ENCODE measurements at regions not wholly inside any gene's neighbourhood (a gene's known extent, or its start where the extent isn't known, plus 50 kb on each side); places are given as distances from the start of the nearest gene placed in this dataset.

GRCh38 chr6:166688901-166689300 lies 61.9 kb upstream of the RPS6KA2 start:
- TF ChIP-seq CTCF (IDR thresholded peaks at IDR 0.05 in 8 of 11, conservative IDR thresholded peaks at IDR 0.05 in 3 of 11) (no peak), POLR2A (IDR thresholded peaks at IDR 0.05) (no peak), POLR2AphosphoS5 (IDR thresholded peaks at IDR 0.05) (no peak)
- intact Hi-C loops (cut with DNase I; ENCODE audit: low total_unique reads) = no loop called here
- H3K4me3 ChIP-seq = no peak overlapping the region
- H3K27ac ChIP-seq = no peak overlapping the region
- no peak for DNase-seq
- H3K36me3 ChIP-seq = no peaks in the 10 kb centered on the region
- H3K27me3 ChIP-seq (replicated peaks in 1 of 7) = no peaks in the 10 kb centered on the region
- WGBS, 5 donors = 86 to 96% (median 91%) methylated on average over 9 of the region's 9 CpGs
- H3K4me1 ChIP-seq = peaks cover 0 to 12% (median 0%) of the 10 kb centered on the region in 6 donors
- H3K9me3 ChIP-seq = no peaks in the 10 kb centered on the region

GRCh38 chr6:166687879-166688205 lies 60.8 kb upstream of the RPS6KA2 start:
- H3K27me3 ChIP-seq (replicated peaks in 1 of 7) = no peaks in the 10 kb centered on the region
- H3K4me3 ChIP-seq = no peak overlapping the region
- peaks cover 0 to 12% (median 0%) of the 10 kb centered on the region in 6 donors for H3K4me1 ChIP-seq
- TF ChIP-seq CTCF (IDR thresholded peaks at IDR 0.05 in 8 of 11, conservative IDR thresholded peaks at IDR 0.05 in 3 of 11) (no peak), POLR2AphosphoS5 (IDR thresholded peaks at IDR 0.05) (no peak), POLR2A (IDR thresholded peaks at IDR 0.05) (no peak)
- no peaks in the 10 kb centered on the region for H3K36me3 ChIP-seq
- DNase-seq = no peak
- 73 to 88% (median 78%) methylated on average over 6 of the region's 6 CpGs for WGBS, 5 donors
- H3K27ac ChIP-seq = no peak overlapping the region
- no peaks in the 10 kb centered on the region for H3K9me3 ChIP-seq
- intact Hi-C loops (cut with DNase I; ENCODE audit: low total_unique reads) = no loop called here

- Histone ChIP-seq H3K27me3 (replicated peaks in 1 of 7) (no peaks in the 10 kb centered on the region), H3K4me3 (no peak overlapping the region), H3K27ac (no peak overlapping the region), H3K9me3 (no peaks in the 10 kb centered on the region), H3K36me3 (no peaks in the 10 kb centered on the region), H3K4me1 (peaks cover 0 to 12% (median 0%) of the 10 kb centered on the region in 6 donors)
- intact Hi-C loops (cut with DNase I; ENCODE audit: low total_unique reads) = no loop called here
- 80 to 89% (median 84%) methylated on average over 21 of the region's 21 CpGs for WGBS, 5 donors
- DNase-seq = no peak
- no peak for TF ChIP-seq CTCF (IDR thresholded peaks at IDR 0.05 in 8 of 11, conservative IDR thresholded peaks at IDR 0.05 in 3 of 11)
- TF ChIP-seq POLR2A (IDR thresholded peaks at IDR 0.05) = no peak
- TF ChIP-seq POLR2AphosphoS5 (IDR thresholded peaks at IDR 0.05) = no peak
Measured at GRCh38 chr6:166687070-166687878, 60.2 kb upstream of the RPS6KA2 start.

GRCh38 chr6:166686317-166686716 lies 59.3 kb upstream of the RPS6KA2 start:
- no peak for DNase-seq
- Histone ChIP-seq H3K4me1 (peaks cover 0 to 5% (median 0%) of the 10 kb centered on the region in 6 donors), H3K4me3 (no peak overlapping the region), H3K36me3 (no peaks in the 10 kb centered on the region), H3K27me3 (replicated peaks in 1 of 7) (no peaks in the 10 kb centered on the region), H3K9me3 (no peaks in the 10 kb centered on the region), H3K27ac (no peak overlapping the region)
- intact Hi-C loops (cut with DNase I; ENCODE audit: low total_unique reads) = no loop called here
- TF ChIP-seq CTCF (IDR thresholded peaks at IDR 0.05 in 8 of 11, conservative IDR thresholded peaks at IDR 0.05 in 3 of 11) = no peak
- 66 to 90% (median 79%) methylated on average over 2 of the region's 2 CpGs for WGBS, 5 donors

All from spleen (tissue), 11 donors.